Testis (tissue), 2 donors: ENCODE measurements at regions not wholly inside any gene's neighbourhood (a gene's known extent, or its start where the extent isn't known, plus 50 kb on each side); places are given as distances from the start of the nearest gene placed in this dataset.

Experiments used
- DNase-seq: peaks from one replicate; pipeline ENCODE4 v3.0.0-alpha.2; 2019
- H3K27ac ChIP-seq, 2 donors: fragments of 200-600 bp; sonication (generic); one replicate each; pipeline ENCODE4 v1.5.1; 2019
- H3K27me3 ChIP-seq: fragments of 200-600 bp; sonication (generic); one replicate; pipeline ENCODE4 v1.5.1; 2019
- H3K36me3 ChIP-seq: fragments of 200-600 bp; sonication (generic); one replicate; pipeline ENCODE4 v1.5.1; 2017; ENCODE audit warnings: low read depth; ENCODE audit errors: missing control alignments
- H3K4me1 ChIP-seq: fragments of 200-600 bp; sonication (generic); one replicate; pipeline ENCODE4 v1.5.1; 2019
- H3K4me3 ChIP-seq, 2 donors: fragments of 200-600 bp; sonication (generic); one replicate each; pipeline ENCODE4 v1.5.1; 2017 to 2019
- H3K9me3 ChIP-seq: fragments of 200-600 bp; sonication (generic); one replicate; pipeline ENCODE4 v1.5.1; 2017
- POLR2A ChIP-seq: fragments of 450-650 bp; IDR thresholded peaks from one replicate; pipeline ENCODE4 v1.6.1; 2017; ENCODE audit warnings: antibody characterized with exemption, mild to moderate bottlenecking, moderate library complexity
- WGBS, 2 donors: methylation state at CpG; one replicate each; pipeline ENCODE4 v1.1.5; 2018; 5-methylcytosine and 5-hydroxymethylcytosine counted together
- intact Hi-C: fragments of 100-400 bp; cut with DNase I; formaldehyde crosslinking; loops from one replicate; pipeline ENCODE4 v1.15.1; 2023; ENCODE audit warnings: low total_unique reads
- TF ChIP-seq, protein P1 (sequence below), 3 experiments: fragments of 450-650 bp in 2 of 3; fragments of 200-600 bp in 1 of 3; sonication (generic) in 1 of 3; IDR thresholded peaks; one replicate each; pipeline ENCODE4 v1.5.1; 2016 to 2019; ENCODE audit warnings: antibody characterized with exemption in 3 of 3, mild to moderate bottlenecking in 2 of 3, moderate library complexity in 1 of 3

DNA sequence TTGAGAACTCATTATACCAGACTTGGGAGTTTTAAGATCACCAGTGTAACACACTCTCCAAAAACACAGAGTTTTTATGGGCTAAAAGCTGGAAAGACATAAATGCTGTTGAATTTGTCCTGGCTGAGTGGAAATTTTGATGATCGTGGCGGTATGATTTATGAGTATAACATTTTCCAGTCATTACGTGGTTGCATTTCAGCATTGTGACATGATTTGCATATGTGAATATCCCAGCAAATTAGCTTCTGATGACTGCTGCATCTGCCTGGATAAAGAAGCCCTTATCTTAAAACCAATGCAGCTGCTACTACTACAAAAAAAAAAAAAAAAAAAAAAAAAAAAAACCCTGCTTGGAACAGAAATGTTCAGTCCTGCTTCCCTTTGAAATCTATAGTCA, 850.9 kb downstream of the TFAP2A start:
- H3K9me3 ChIP-seq: no peaks in the 10 kb centered on the region
- WGBS, 2 donors: 56 to 64% methylated on average over 3 of the region's 3 CpGs
- H3K27ac ChIP-seq: no peak overlapping the region
- no peak for DNase-seq
- H3K4me3 ChIP-seq: no peak overlapping the region
- intact Hi-C loops: no loop called here
- TF ChIP-seq POLR2A: no peak
- no peaks in the 10 kb centered on the region for H3K36me3 ChIP-seq
- no peaks in the 10 kb centered on the region for H3K27me3 ChIP-seq
- H3K4me1 ChIP-seq: no peaks in the 10 kb centered on the region

DNA sequence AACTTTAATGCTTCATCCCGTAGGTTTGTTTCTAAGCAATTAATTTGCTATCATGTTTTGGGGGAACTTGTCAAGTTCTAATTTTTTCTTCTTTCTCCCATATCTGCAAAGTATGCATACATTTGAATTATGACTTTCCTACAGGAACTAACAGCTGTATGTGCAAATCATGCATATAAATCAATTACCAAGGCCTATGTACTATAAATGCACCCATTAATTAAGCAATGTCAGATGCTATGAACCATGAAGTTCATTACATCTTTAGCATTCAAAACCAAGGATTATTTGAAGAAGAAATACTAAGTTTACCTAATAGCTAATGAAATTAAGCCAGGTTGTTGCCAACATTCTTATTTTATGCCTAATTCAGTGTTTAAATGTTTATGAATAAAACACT, 851.3 kb downstream of the TFAP2A start:
- no peak overlapping the region for H3K27ac ChIP-seq
- 42 to 49% methylated on average over 1 of the region's 1 CpG for WGBS, 2 donors

DNA sequence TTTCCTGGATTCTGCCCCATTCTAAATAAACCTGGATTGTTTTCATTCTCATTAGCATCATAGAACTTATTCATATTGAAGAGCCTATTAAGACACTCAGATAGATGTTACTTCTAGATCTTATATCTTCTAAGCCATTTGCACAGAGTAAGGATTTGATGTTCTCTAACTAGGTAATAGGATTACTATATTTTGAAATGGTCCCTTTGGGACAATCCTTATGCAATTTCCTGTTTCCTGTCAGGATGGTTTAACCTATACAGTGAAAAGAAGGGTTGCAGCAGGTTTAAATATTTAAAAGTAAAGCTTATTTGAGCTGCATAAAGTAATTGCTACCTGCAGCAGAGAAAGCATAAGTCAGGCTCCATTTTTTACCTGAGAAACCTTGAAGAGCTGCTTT, 860.1 kb downstream of the TFAP2A start:
- no peaks in the 10 kb centered on the region for H3K36me3 ChIP-seq
- no peak for DNase-seq
- H3K9me3 ChIP-seq: no peaks in the 10 kb centered on the region
- TF ChIP-seq, protein P1, sequence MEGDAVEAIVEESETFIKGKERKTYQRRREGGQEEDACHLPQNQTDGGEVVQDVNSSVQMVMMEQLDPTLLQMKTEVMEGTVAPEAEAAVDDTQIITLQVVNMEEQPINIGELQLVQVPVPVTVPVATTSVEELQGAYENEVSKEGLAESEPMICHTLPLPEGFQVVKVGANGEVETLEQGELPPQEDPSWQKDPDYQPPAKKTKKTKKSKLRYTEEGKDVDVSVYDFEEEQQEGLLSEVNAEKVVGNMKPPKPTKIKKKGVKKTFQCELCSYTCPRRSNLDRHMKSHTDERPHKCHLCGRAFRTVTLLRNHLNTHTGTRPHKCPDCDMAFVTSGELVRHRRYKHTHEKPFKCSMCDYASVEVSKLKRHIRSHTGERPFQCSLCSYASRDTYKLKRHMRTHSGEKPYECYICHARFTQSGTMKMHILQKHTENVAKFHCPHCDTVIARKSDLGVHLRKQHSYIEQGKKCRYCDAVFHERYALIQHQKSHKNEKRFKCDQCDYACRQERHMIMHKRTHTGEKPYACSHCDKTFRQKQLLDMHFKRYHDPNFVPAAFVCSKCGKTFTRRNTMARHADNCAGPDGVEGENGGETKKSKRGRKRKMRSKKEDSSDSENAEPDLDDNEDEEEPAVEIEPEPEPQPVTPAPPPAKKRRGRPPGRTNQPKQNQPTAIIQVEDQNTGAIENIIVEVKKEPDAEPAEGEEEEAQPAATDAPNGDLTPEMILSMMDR (IDR thresholded peaks at IDR 0.05): no peak
- TF ChIP-seq POLR2A: no peak
- intact Hi-C loops: no loop called here
- H3K27me3 ChIP-seq: no peaks in the 10 kb centered on the region
- H3K27ac ChIP-seq: no peak overlapping the region
- no peaks in the 10 kb centered on the region for H3K4me1 ChIP-seq
- no peak overlapping the region for H3K4me3 ChIP-seq

More for the DNA sequence above, 851.3 kb downstream of the TFAP2A start:
- Histone ChIP-seq H3K4me3 (no peak overlapping the region), H3K36me3 (no peaks in the 10 kb centered on the region), H3K27me3 (no peaks in the 10 kb centered on the region), H3K9me3 (no peaks in the 10 kb centered on the region), H3K4me1 (no peaks in the 10 kb centered on the region)
- intact Hi-C loops: no loop called here
- DNase-seq: no peak
- TF ChIP-seq POLR2A: no peak
- TF ChIP-seq, protein P1 (IDR thresholded peaks at IDR 0.05): no peak

DNA sequence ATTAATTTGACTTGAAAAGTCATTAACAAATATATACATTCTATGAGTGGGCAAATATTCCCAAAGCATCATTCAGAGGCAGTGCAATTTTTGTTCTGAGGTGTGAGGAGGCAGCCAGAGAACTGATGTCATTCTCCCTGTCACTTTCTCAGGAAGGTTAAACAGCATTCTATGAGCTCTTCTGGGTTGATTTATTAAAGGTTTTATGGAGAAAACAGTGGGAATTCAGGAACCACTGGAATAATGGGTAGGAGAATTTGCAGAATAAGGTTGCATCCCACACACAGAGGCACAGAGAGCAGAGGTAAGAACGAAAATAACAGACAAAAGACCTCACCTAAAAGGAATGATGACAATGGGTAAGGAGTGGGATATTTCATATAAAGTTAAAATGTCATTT, 860.6 kb downstream of the TFAP2A start:
- Histone ChIP-seq H3K27me3 (no peaks in the 10 kb centered on the region), H3K36me3 (no peaks in the 10 kb centered on the region), H3K27ac (no peak overlapping the region), H3K9me3 (no peaks in the 10 kb centered on the region), H3K4me3 (no peak overlapping the region), H3K4me1 (no peaks in the 10 kb centered on the region)
- intact Hi-C loops: no loop called here
- TF ChIP-seq, protein P1 (IDR thresholded peaks at IDR 0.05): no peak
- no peak for TF ChIP-seq POLR2A
- DNase-seq: no peak
- WGBS, 2 donors: 43 to 49% methylated on average over 1 of the region's 1 CpG

DNA sequence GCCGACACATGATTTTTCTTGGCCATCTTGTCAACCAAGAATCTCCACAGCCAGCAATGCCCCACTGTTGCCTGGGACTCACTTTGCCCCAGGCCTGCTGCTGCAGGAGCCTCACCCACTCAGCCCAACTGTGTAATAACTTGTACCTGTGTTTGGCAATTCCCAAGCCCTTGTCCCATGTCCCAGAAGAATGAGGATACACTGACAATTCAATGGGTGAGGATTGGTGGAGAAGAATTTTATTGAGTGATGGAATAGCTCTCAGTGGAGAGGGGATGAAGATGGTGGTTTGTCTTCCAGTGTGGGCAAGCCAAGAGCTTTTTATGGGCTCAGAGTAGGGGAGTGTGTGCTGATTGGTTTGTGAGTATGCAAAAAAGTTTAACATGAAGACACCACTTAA, 861.9 kb downstream of the TFAP2A start:
- Histone ChIP-seq H3K27ac (no peak overlapping the region), H3K4me3 (no peak overlapping the region), H3K36me3 (no peaks in the 10 kb centered on the region), H3K27me3 (no peaks in the 10 kb centered on the region), H3K9me3 (no peaks in the 10 kb centered on the region), H3K4me1 (no peaks in the 10 kb centered on the region)
- 42 to 50% methylated on average over 1 of the region's 1 CpG for WGBS, 2 donors
- intact Hi-C loops: no loop called here
- TF ChIP-seq, protein P1 (IDR thresholded peaks at IDR 0.05): no peak
- no peak for TF ChIP-seq POLR2A
- no peak for DNase-seq
